H9 (cell line): ENCODE measurements at regions not wholly inside any gene's neighbourhood (a gene's known extent, or its start where the extent isn't known, plus 50 kb on each side); places are given as distances from the start of the nearest gene placed in this dataset.

Source experiments
- DNase-seq: peaks from one replicate; pipeline ENCODE4 v3.0.0-alpha.2; 2017
- H2AFZ ChIP-seq: one replicate; pipeline ENCODE4 v1.6.1; 2013; ENCODE audit warnings: mild to moderate bottlenecking, low read length, control low read depth, moderate library complexity
- H2AK5ac ChIP-seq: 2 replicates; pipeline ENCODE4 v1.6.1; 2013; ENCODE audit warnings: low read length, control low read depth, mixed read lengths; ENCODE audit not compliant: insufficient read length
- H2BK120ac ChIP-seq: one replicate; pipeline ENCODE4 v1.6.1; 2013; ENCODE audit warnings: low read depth, mild to moderate bottlenecking, low read length, control low read depth, inconsistent platforms; ENCODE audit not compliant: poor library complexity, severe bottlenecking
- H2BK12ac ChIP-seq: 2 replicates; pipeline ENCODE4 v1.6.1; 2013; ENCODE audit warnings: low read length, control low read depth, mixed read lengths, low read depth; ENCODE audit not compliant: insufficient read length
- H2BK15ac ChIP-seq: 2 replicates; pipeline ENCODE4 v1.6.1; 2013; ENCODE audit warnings: low read depth, low read length, control low read depth
- H2BK20ac ChIP-seq: one replicate; pipeline ENCODE4 v1.6.1; 2013; ENCODE audit warnings: low read depth, mild to moderate bottlenecking, low read length, control low read depth, inconsistent platforms; ENCODE audit not compliant: poor library complexity, severe bottlenecking
- H2BK5ac ChIP-seq: 2 replicates; pipeline ENCODE4 v1.6.1; 2013; ENCODE audit warnings: low read length, control low read depth, mixed read lengths; ENCODE audit not compliant: insufficient read length
- H3K14ac ChIP-seq: 2 replicates; pipeline ENCODE4 v1.6.1; 2013; ENCODE audit warnings: low read length, control low read depth; ENCODE audit not compliant: insufficient read depth
- H3K18ac ChIP-seq: 2 replicates; pipeline ENCODE4 v1.6.1; 2013; ENCODE audit warnings: low read depth, mild to moderate bottlenecking, mixed read lengths, low read length, control low read depth; ENCODE audit not compliant: insufficient read length
- H3K23ac ChIP-seq: 2 replicates; pipeline ENCODE4 v1.6.1; 2013; ENCODE audit warnings: low read length, control low read depth, mixed read lengths, low read depth; ENCODE audit not compliant: insufficient read length
- H3K23me2 ChIP-seq: 2 replicates; pipeline ENCODE4 v1.6.1; 2013; ENCODE audit warnings: low read depth, mild to moderate bottlenecking, mixed read lengths, low read length, control low read depth; ENCODE audit not compliant: insufficient read length, poor library complexity, severe bottlenecking
- H3K27ac ChIP-seq: 2 replicates; pipeline ENCODE4 v1.5.1; 2013; ENCODE audit warnings: low read length, control low read depth, mixed read lengths, low read depth; ENCODE audit not compliant: insufficient read length
- H3K27me3 ChIP-seq: 2 replicates; pipeline ENCODE4 v1.6.1; 2013; ENCODE audit warnings: low read length, control low read depth, inconsistent platforms; ENCODE audit not compliant: insufficient read depth
- H3K4ac ChIP-seq: 2 replicates; pipeline ENCODE4 v1.6.1; 2013; ENCODE audit warnings: low read depth, mild to moderate bottlenecking, control low read depth, inconsistent platforms, low read length, moderate library complexity
- H3K4me1 ChIP-seq: 2 replicates; pipeline ENCODE4 v1.6.1; 2013; ENCODE audit warnings: low read length, control low read depth, inconsistent platforms; ENCODE audit not compliant: insufficient read depth
- H3K4me2 ChIP-seq: 2 replicates; pipeline ENCODE4 v1.6.1; 2013; ENCODE audit warnings: low read length, control low read depth, mixed read lengths; ENCODE audit not compliant: insufficient read length, insufficient read depth
- H3K56ac ChIP-seq: 2 replicates; pipeline ENCODE4 v1.6.1; 2013; ENCODE audit warnings: low read depth, mild to moderate bottlenecking, mixed read lengths, low read length, control low read depth; ENCODE audit not compliant: insufficient read length
- H3K79me1 ChIP-seq: 2 replicates; pipeline ENCODE4 v1.6.1; 2013; ENCODE audit warnings: low read depth, mild to moderate bottlenecking, moderate library complexity, low read length, control low read depth, inconsistent platforms; ENCODE audit not compliant: insufficient read depth, poor library complexity, severe bottlenecking
- H3K79me2 ChIP-seq: 2 replicates; pipeline ENCODE4 v1.6.1; 2013; ENCODE audit warnings: low read length, control low read depth, inconsistent platforms; ENCODE audit not compliant: insufficient read depth
- H3K9ac ChIP-seq: 2 replicates; pipeline ENCODE4 v1.6.1; 2013; ENCODE audit warnings: low read length, control low read depth, mixed read lengths; ENCODE audit not compliant: insufficient read length; ENCODE audit errors: extremely low read depth
- H3K9me3 ChIP-seq: one replicate; pipeline ENCODE4 v1.6.1; 2013; ENCODE audit warnings: low read depth, low read length, inconsistent platforms; ENCODE audit not compliant: control insufficient read depth
- H3T11ph ChIP-seq: one replicate; pipeline ENCODE4 v1.6.1; 2013; ENCODE audit warnings: mild to moderate bottlenecking, low read length, control low read depth, inconsistent platforms
- H4K20me1 ChIP-seq: one replicate; pipeline ENCODE4 v1.6.1; 2013; ENCODE audit not compliant: control insufficient read depth, insufficient read length, insufficient read depth
- H4K5ac ChIP-seq: 2 replicates; pipeline ENCODE4 v1.6.1; 2013; ENCODE audit warnings: low read depth, mild to moderate bottlenecking, mixed read lengths, low read length, control low read depth; ENCODE audit not compliant: insufficient read length
- H4K8ac ChIP-seq: replicated peaks from 2 replicates; pipeline ENCODE4 v1.6.1; 2013; ENCODE audit warnings: low read length, control low read depth, mixed read lengths, low read depth; ENCODE audit not compliant: insufficient read length
- H4K91ac ChIP-seq: 2 replicates; pipeline ENCODE4 v1.6.1; 2013; ENCODE audit warnings: low read depth, mild to moderate bottlenecking, moderate library complexity, mixed read lengths, low read length, control low read depth; ENCODE audit not compliant: insufficient read length
- H3K27ac Mint-ChIP-seq, 3 experiments: 2 replicates in 2 of 3; 3 replicates in 1 of 3; pipeline ENCODE4 v1.8.0; 2020 to 2021; ENCODE audit warnings: mixed read lengths in 3 of 3, mild to moderate bottlenecking in 1 of 3, moderate library complexity in 1 of 3
- H3K27me3 Mint-ChIP-seq: 2 replicates; pipeline ENCODE4 v1.8.0; 2021; ENCODE audit warnings: low read depth, mild to moderate bottlenecking, moderate library complexity, mixed read lengths
- H3K36me3 Mint-ChIP-seq, 3 experiments: 2 replicates in 2 of 3; 3 replicates in 1 of 3; pipeline ENCODE4 v1.8.0; 2020 to 2021; ENCODE audit warnings: low read depth in 3 of 3, mixed read lengths in 3 of 3; ENCODE audit not compliant: insufficient read depth in 1 of 3
- H3K4me1 Mint-ChIP-seq, 2 experiments: 2 replicates each; pipeline ENCODE4 v1.8.0; 2020; ENCODE audit warnings: mixed read lengths in 2 of 2
- H3K4me3 Mint-ChIP-seq, 2 experiments: 2 replicates in 1 of 2; 3 replicates in 1 of 2; pipeline ENCODE4 v1.8.0; 2020 to 2021; ENCODE audit warnings: mild to moderate bottlenecking in 2 of 2, mixed read lengths in 2 of 2, moderate library complexity in 1 of 2
- H3K9me3 Mint-ChIP-seq, 2 experiments: 2 replicates in 1 of 2; 3 replicates in 1 of 2; pipeline ENCODE4 v1.8.0; 2020; ENCODE audit warnings: mild to moderate bottlenecking in 2 of 2, mixed read lengths in 2 of 2, moderate library complexity in 1 of 2
- CTCF ChIP-seq: fragments of 200-600 bp; sonication (generic); conservative IDR thresholded peaks from 3 replicates; pipeline ENCODE4 v1.8.0; 2021; ENCODE audit warnings: antibody characterized with exemption, mild to moderate bottlenecking
- WGBS: extraction: QIAGEN DNeasy Blood & Tissue Kit; methylation state at CpG from one replicate; pipeline ENCODE4 v1.1.7; 2013; ENCODE audit warnings: missing lambda C conversion rate, low lambda C conversion rate, mixed read lengths; ENCODE audit not compliant: insufficient read length; ENCODE audit errors: extremely low coverage; 5-methylcytosine and 5-hydroxymethylcytosine counted together

- H4K20me1 ChIP-seq = no peaks in the 10 kb centered on the region
- no peak for DNase-seq
- H3K18ac ChIP-seq = no peak overlapping the region
- no peaks in the 10 kb centered on the region for H3K23me2 ChIP-seq
- no peak overlapping the region for H3K27ac Mint-ChIP-seq
- WGBS = no CpG with 5 or more reads among the region's 4 CpGs
- H3K14ac ChIP-seq = no peak overlapping the region
- H2BK12ac ChIP-seq = no peak overlapping the region
- no peak overlapping the region for H2AK5ac ChIP-seq
- no peaks in the 10 kb centered on the region for H3K9me3 ChIP-seq
- no peaks in the 10 kb centered on the region for H3K4me1 ChIP-seq
- no peak overlapping the region for H3K4me2 ChIP-seq
- H3K79me1 ChIP-seq = no peaks in the 10 kb centered on the region
- no peak overlapping the region for H3K9ac ChIP-seq
- H2BK20ac ChIP-seq = no peak overlapping the region
- peaks cover 10% of the 10 kb centered on the region for H3K27me3 Mint-ChIP-seq
- no peak overlapping the region for H2BK5ac ChIP-seq
- no peaks in the 10 kb centered on the region for H3K79me2 ChIP-seq
- H3K56ac ChIP-seq = no peak overlapping the region
- H4K8ac ChIP-seq = no peak overlapping the region
- H4K91ac ChIP-seq = no peak overlapping the region
- no peak overlapping the region for H3K23ac ChIP-seq
- no peaks in the 10 kb centered on the region for H3K36me3 Mint-ChIP-seq
- H2AFZ ChIP-seq = no peak overlapping the region
- H3K9me3 Mint-ChIP-seq = peaks cover 0 to 2% of the 10 kb centered on the region in 2 experiments; a peak in 2 of 5 replicates
- no peaks in the 10 kb centered on the region for H3K4me1 Mint-ChIP-seq
- H4K5ac ChIP-seq = no peak overlapping the region
- no peak for TF ChIP-seq CTCF
- H2BK15ac ChIP-seq = no peak overlapping the region
- H3K4ac ChIP-seq = no peak overlapping the region
- no peak overlapping the region for H3T11ph ChIP-seq
- H3K4me3 Mint-ChIP-seq = no peak overlapping the region
- H2BK120ac ChIP-seq = no peak overlapping the region
- H3K27ac ChIP-seq = no peak overlapping the region
- no peaks in the 10 kb centered on the region for H3K27me3 ChIP-seq
These were observed 1299.3 kb downstream of the TBC1D22A start for GRCh38 chr22:48061726-48062125.
